ENCODE measurements at regions not wholly inside any gene's neighbourhood (a gene's known extent, or its start where the extent isn't known, plus 50 kb on each side); places are given as distances from the start of the nearest gene placed in this dataset.
"Not testable (repeated sequence)": the region's sequence is repeated elsewhere in the genome, so short reads cannot be mapped to it uniquely, and the experiment has no call there.

DNA sequence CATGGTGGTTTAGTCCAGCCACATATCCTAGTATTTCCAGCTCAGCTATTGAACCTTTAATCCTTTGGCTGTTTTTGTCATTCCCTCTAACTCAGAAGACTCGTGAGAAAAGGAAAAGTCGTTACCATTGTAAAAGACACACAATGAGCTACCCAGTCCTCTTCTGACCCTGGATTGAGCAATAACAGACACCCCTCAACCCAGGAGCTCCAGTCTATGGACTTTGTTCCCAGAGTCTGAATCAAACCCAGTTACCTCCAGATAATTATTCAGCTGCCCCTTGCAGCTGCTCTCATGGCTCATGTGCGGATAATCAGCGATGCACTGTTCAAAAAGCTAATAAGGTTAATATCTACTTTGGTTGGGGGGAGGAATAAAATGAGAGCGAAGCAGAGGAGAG is 402.4 kb downstream of the BTG1 start:
- H3K4me3 Mint-ChIP-seq (ENCODE audit: unreplicated experiment): no peak overlapping the region
- BruUV-seq (replicated peaks): no TSS peak
- TF ChIP-seq, protein P1, sequence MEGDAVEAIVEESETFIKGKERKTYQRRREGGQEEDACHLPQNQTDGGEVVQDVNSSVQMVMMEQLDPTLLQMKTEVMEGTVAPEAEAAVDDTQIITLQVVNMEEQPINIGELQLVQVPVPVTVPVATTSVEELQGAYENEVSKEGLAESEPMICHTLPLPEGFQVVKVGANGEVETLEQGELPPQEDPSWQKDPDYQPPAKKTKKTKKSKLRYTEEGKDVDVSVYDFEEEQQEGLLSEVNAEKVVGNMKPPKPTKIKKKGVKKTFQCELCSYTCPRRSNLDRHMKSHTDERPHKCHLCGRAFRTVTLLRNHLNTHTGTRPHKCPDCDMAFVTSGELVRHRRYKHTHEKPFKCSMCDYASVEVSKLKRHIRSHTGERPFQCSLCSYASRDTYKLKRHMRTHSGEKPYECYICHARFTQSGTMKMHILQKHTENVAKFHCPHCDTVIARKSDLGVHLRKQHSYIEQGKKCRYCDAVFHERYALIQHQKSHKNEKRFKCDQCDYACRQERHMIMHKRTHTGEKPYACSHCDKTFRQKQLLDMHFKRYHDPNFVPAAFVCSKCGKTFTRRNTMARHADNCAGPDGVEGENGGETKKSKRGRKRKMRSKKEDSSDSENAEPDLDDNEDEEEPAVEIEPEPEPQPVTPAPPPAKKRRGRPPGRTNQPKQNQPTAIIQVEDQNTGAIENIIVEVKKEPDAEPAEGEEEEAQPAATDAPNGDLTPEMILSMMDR (IDR thresholded peaks at IDR 0.05; ENCODE audit: insufficient read depth in 1 of 2, low read depth in 1 of 2, low read length in 1 of 2, severe bottlenecking in 1 of 2, unreplicated experiment in 1 of 2): no peak
- no peaks in the 10 kb centered on the region for H3K36me3 Mint-ChIP-seq (ENCODE audit: insufficient read depth, unreplicated experiment)
- Histone ChIP-seq H3K4me1 (no peaks in the 10 kb centered on the region), H3K36me3 (ENCODE audit: control insufficient read depth, insufficient read depth, low read length) (no peaks in the 10 kb centered on the region), H3K27me3 (replicated peaks; ENCODE audit: control insufficient read depth, insufficient read depth, low read length) (no peaks in the 10 kb centered on the region), H3K4me3 (ENCODE audit: low read depth, low read length) (no peak overlapping the region), H3K9me3 (no peaks in the 10 kb centered on the region)
- H3K4me1 Mint-ChIP-seq (ENCODE audit: low read depth, unreplicated experiment): no peaks in the 10 kb centered on the region
- DNase-seq: no peak
- intact Hi-C loops (cut with micrococcal nuclease; ENCODE audit: unreplicated experiment): no loop called here
- H3K27ac Mint-ChIP-seq (ENCODE audit: unreplicated experiment): no peak overlapping the region
- ChIA-PET CTCF (no interaction called here), POLR2A (no interaction called here)
- H3K9me3 Mint-ChIP-seq (ENCODE audit: unreplicated experiment): no peaks in the 10 kb centered on the region
- H3K27me3 Mint-ChIP-seq (ENCODE audit: insufficient read depth, unreplicated experiment): peaks cover 3% of the 10 kb centered on the region

DNA sequence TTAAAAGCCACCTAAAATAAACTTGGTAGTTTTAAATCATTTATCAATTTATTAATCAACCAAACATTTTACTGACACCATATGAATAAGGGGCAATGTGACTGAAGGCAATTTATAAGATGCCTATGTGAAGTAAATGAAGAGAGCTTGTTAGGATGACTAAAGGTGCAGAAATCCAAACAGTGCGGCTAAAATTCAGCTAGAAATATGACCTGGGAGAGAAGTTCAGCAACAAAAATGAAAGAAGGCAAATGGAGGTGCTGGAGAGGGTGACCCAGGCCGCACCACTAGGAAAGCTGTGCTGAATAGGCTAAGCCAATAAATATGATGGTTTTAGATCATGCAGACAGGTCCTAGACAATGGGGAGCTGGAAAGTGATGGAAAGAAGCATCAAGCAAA is 403.7 kb downstream of the BTG1 start:
- intact Hi-C loops (cut with micrococcal nuclease; ENCODE audit: unreplicated experiment): no loop called here
- Mint-ChIP-seq H3K4me3 (ENCODE audit: unreplicated experiment) (no peak overlapping the region), H3K27me3 (ENCODE audit: insufficient read depth, unreplicated experiment) (peaks cover 3% of the 10 kb centered on the region), H3K9me3 (ENCODE audit: unreplicated experiment) (no peaks in the 10 kb centered on the region), H3K36me3 (ENCODE audit: insufficient read depth, unreplicated experiment) (no peaks in the 10 kb centered on the region), H3K27ac (ENCODE audit: unreplicated experiment) (no peak overlapping the region), H3K4me1 (ENCODE audit: low read depth, unreplicated experiment) (no peaks in the 10 kb centered on the region)
- Histone ChIP-seq H3K4me3 (ENCODE audit: low read depth, low read length) (no peak overlapping the region), H3K27me3 (replicated peaks; ENCODE audit: control insufficient read depth, insufficient read depth, low read length) (no peaks in the 10 kb centered on the region), H3K36me3 (ENCODE audit: control insufficient read depth, insufficient read depth, low read length) (no peaks in the 10 kb centered on the region), H3K9me3 (no peaks in the 10 kb centered on the region), H3K4me1 (no peaks in the 10 kb centered on the region)
- TF ChIP-seq, protein P1 (IDR thresholded peaks at IDR 0.05; ENCODE audit: insufficient read depth in 1 of 2, low read depth in 1 of 2, low read length in 1 of 2, severe bottlenecking in 1 of 2, unreplicated experiment in 1 of 2): no peak
- CTCF ChIA-PET: no interaction called here
- POLR2A ChIA-PET: no interaction called here
- no TSS peak for BruUV-seq (replicated peaks)
- DNase-seq: no peak

DNA sequence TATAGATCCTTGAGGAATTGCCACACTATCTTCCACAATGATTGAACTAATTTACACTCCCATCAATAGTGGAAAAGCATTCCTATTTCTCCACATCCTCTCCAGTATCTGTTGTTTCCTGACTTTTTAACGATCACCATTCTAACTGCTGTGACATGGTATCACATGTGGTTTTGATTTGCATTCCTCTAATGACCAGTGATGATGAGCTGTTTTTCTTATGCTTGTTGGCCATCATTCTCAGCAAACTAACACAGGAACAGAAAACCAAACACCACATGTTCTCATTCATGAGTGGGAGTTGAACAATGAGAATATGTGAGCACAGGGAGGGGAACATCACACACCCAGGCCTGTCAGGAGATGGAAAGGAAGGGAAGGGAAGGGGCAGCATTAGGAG is 411.8 kb downstream of the BTG1 start:
- H3K4me3 Mint-ChIP-seq (ENCODE audit: unreplicated experiment); H3K4me1 Mint-ChIP-seq (ENCODE audit: low read depth, unreplicated experiment); H3K36me3 Mint-ChIP-seq (ENCODE audit: insufficient read depth, unreplicated experiment); H3K36me3 ChIP-seq (ENCODE audit: control insufficient read depth, insufficient read depth, low read length); DNase-seq; H3K9me3 Mint-ChIP-seq (ENCODE audit: unreplicated experiment); BruUV-seq (replicated peaks); H3K4me1 ChIP-seq; CTCF ChIA-PET; intact Hi-C loops (cut with micrococcal nuclease; ENCODE audit: unreplicated experiment); H3K27me3 ChIP-seq (replicated peaks; ENCODE audit: control insufficient read depth, insufficient read depth, low read length); H3K27ac Mint-ChIP-seq (ENCODE audit: unreplicated experiment); H3K27me3 Mint-ChIP-seq (ENCODE audit: insufficient read depth, unreplicated experiment); POLR2A ChIA-PET; H3K9me3 ChIP-seq; H3K4me3 ChIP-seq (ENCODE audit: low read depth, low read length): not testable (repeated sequence)

- TF ChIP-seq, protein P1 (IDR thresholded peaks at IDR 0.05; ENCODE audit: insufficient read depth in 1 of 2, low read depth in 1 of 2, low read length in 1 of 2, severe bottlenecking in 1 of 2, unreplicated experiment in 1 of 2): no peak
- H3K4me3 ChIP-seq (ENCODE audit: low read depth, low read length): no peak overlapping the region
- H3K4me3 Mint-ChIP-seq (ENCODE audit: unreplicated experiment): no peak overlapping the region
- intact Hi-C loops (cut with micrococcal nuclease; ENCODE audit: unreplicated experiment): no loop called here
- no peak for DNase-seq
- no peaks in the 10 kb centered on the region for H3K4me1 Mint-ChIP-seq (ENCODE audit: low read depth, unreplicated experiment)
- no peaks in the 10 kb centered on the region; the same call in 1 of the 2 replicates for H3K9me3 ChIP-seq
- no peaks in the 10 kb centered on the region for H3K9me3 Mint-ChIP-seq (ENCODE audit: unreplicated experiment)
- no peak overlapping the region for H3K27ac Mint-ChIP-seq (ENCODE audit: unreplicated experiment)
- H3K36me3 ChIP-seq (ENCODE audit: control insufficient read depth, insufficient read depth, low read length): no peaks in the 10 kb centered on the region
- H3K4me1 ChIP-seq: no peaks in the 10 kb centered on the region
- no peaks in the 10 kb centered on the region for H3K36me3 Mint-ChIP-seq (ENCODE audit: insufficient read depth, unreplicated experiment)
- no peaks in the 10 kb centered on the region for H3K27me3 Mint-ChIP-seq (ENCODE audit: insufficient read depth, unreplicated experiment)
- POLR2A ChIA-PET: no interaction called here
- CTCF ChIA-PET: no interaction called here
- BruUV-seq (replicated peaks): no TSS peak
- H3K27me3 ChIP-seq (replicated peaks; ENCODE audit: control insufficient read depth, insufficient read depth, low read length): no peaks in the 10 kb centered on the region
Measured at GRCh38 chr12:91732086-91732485, 413.6 kb downstream of the BTG1 start.
